Retinal pigment epithelial cell (primary cell): ENCODE measurements at regions not wholly inside any gene's neighbourhood (a gene's known extent, or its start where the extent isn't known, plus 50 kb on each side); places are given as distances from the start of the nearest gene placed in this dataset.
"Not testable (repeated sequence)": the region's sequence is repeated elsewhere in the genome, so short reads cannot be mapped to it uniquely, and the experiment has no call there.

ENCODE experiments used
- DNase-seq: peaks from one replicate; pipeline ENCODE4 v3.0.0-alpha.2; 2010; ENCODE audit warnings: low read depth
- H3K4me3 ChIP-seq: 2 replicates; pipeline ENCODE4 v1.5.1; 2011; ENCODE audit warnings: mild to moderate bottlenecking, low read length, control low read depth, moderate library complexity
- CTCF ChIP-seq: conservative IDR thresholded peaks from 2 replicates; pipeline ENCODE4 v1.5.1; 2011; ENCODE audit warnings: low read depth, low read length, control low read depth, inconsistent platforms

GRCh38 chr4:141871086-141871770 lies 234.8 kb downstream of the IL15 start:
- no peak overlapping the region for H3K4me3 ChIP-seq
- no peak for TF ChIP-seq CTCF
- DNase-seq, result no peak

DNA sequence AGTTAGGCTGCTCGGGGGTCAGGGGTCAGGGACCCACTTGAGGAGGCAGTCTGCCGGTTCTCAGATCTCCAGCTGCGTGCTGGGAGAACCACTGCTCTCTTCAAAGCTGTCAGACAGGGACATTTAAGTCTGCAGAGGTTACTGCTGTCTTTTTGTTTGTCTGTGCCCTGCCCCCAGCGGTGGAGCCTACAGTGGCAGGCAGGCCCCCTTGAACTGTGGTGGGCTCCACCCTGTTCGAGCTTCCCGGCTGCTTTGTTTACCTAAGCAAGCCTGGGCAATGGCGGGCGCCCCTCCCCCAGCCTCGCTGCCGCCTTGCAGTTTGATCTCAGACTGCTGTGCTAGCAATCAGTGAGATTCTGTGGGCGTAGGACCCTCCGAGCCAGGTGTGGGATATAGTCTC lies 246.3 kb downstream of the IL15 start:
- DNase-seq, H3K4me3 ChIP-seq: not testable (repeated sequence)

DNA sequence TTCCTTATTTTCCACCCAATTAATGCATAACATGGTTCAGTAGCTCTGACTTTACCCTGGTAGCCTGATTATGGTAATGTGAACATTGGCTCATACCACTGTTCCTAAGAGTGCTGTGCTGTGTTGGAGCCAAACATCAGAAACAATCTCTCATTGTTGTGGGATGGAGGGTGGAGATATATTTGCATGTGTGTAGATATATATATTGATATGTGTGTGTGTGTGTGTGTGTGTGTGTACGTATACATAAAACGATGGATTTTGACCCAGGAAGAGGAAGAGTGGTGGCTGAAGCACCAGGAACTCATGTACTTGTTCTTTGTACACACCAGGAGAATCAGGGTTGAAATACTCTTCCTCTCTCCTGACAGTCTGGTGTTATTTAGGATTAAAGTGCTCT lies 247.7 kb downstream of the IL15 start:
- no peak overlapping the region for H3K4me3 ChIP-seq
- DNase-seq, result no peak
- TF ChIP-seq CTCF, result no peak

DNA sequence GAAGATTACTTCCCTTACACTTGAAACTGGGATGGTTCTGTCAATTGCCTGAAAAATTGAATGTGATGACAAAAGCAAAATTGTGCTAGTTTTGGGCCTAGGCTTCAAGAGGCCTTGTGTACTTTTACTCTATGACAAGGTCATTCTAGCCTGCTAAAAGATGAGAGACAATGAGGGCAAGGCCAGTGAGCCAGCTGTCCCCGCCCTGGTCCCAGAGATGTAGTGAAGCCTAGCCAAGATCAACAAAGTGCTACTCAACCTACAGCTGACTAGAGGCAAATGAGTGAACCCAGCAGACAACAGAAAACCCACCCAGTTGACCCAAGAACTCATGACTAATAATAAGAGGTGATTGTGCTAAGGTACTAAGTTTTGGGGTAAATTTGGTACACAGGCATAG lies 248.7 kb downstream of the IL15 start:
- DNase-seq, result no peak
- no peak overlapping the region for H3K4me3 ChIP-seq
- TF ChIP-seq CTCF, result no peak

DNA sequence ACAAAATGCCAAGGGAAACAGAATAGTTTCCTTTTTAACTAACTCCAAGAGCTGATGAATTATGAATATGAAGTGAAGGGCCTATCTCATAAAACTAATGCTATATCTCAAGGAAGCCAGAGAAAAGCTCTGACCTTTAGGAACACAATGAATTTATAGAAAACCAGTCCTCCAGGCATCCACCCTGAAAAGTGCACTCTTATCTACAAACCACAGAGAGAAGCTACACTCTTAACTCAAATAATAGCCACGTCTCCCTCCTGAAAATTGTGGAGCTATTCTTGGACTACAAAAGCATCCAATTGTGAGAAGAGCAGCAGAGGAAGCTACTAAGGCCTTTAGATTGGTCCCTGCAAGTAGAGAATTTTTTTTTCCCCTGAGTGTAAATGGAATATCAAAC lies 253.9 kb downstream of the IL15 start:
- no peak for DNase-seq
- no peak for TF ChIP-seq CTCF
- H3K4me3 ChIP-seq, result no peak overlapping the region

GRCh38 chr4:141891260-141892120 lies 255.1 kb downstream of the IL15 start:
- no peak for DNase-seq
- no peak for TF ChIP-seq CTCF
- H3K4me3 ChIP-seq, result no peak overlapping the region

DNA sequence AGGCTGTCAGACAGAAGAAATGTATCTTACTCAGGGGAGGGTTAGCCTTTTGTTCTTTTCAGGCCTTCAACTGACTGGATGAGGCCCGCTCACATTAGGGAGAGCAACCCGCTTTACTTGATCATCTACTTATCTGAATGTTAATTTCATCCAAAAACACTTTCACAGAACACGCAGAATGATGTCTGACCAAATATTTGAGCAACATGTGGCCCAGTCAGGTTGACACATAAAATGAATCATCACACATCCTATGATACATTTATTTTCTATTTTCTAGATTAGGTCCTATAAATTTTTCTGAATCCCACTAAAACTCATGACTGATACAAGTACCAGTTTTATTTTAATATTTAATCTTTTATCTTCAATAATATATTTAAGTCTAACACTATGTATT lies 260.3 kb downstream of the IL15 start:
- DNase-seq, result no peak
- TF ChIP-seq CTCF, result no peak
- no peak overlapping the region for H3K4me3 ChIP-seq
